Colonic mucosa (tissue), 4 donors: ENCODE measurements at regions not wholly inside any gene's neighbourhood (a gene's known extent, or its start where the extent isn't known, plus 50 kb on each side); places are given as distances from the start of the nearest gene placed in this dataset.

Source experiments
- DNase-seq: peaks from one replicate; pipeline ENCODE4 v3.0.0-alpha.2; 2020
- H3K27ac ChIP-seq: fragments of 200-600 bp; one replicate; pipeline ENCODE4 v1.8.0; 2021
- H3K27me3 ChIP-seq: fragments of 200-600 bp; one replicate; pipeline ENCODE4 v1.8.0; 2021
- H3K36me3 ChIP-seq: fragments of 200-600 bp; one replicate; pipeline ENCODE4 v1.8.0; 2021
- H3K4me1 ChIP-seq: fragments of 200-600 bp; one replicate; pipeline ENCODE4 v1.8.0; 2021; ENCODE audit warnings: mild to moderate bottlenecking
- H3K4me3 ChIP-seq: fragments of 200-600 bp; one replicate; pipeline ENCODE4 v1.8.0; 2021
- H3K9ac ChIP-seq, 2 donors: one replicate each; pipeline ENCODE4 v1.7.0; 2013; ENCODE audit warnings: control low read depth in 2 of 2, low read depth in 2 of 2, low read length in 2 of 2
- H3K9me3 ChIP-seq: fragments of 200-600 bp; one replicate; pipeline ENCODE4 v1.8.0; 2021
- intact Hi-C: fragments of 100-400 bp; cut with DNase I; formaldehyde crosslinking; loops from one replicate; pipeline ENCODE4 v1.14.1; 2022
- TF ChIP-seq, protein P1 (sequence below): fragments of 200-600 bp; IDR thresholded peaks from one replicate; pipeline ENCODE4 v1.8.0; 2022; ENCODE audit warnings: antibody characterized with exemption, mild to moderate bottlenecking
- donor health status: healthy.
- donor health status: DM: no; HTN: no; CAD: no.
- donor health status: DM: no; HTN: no; CAD: no.

DNA sequence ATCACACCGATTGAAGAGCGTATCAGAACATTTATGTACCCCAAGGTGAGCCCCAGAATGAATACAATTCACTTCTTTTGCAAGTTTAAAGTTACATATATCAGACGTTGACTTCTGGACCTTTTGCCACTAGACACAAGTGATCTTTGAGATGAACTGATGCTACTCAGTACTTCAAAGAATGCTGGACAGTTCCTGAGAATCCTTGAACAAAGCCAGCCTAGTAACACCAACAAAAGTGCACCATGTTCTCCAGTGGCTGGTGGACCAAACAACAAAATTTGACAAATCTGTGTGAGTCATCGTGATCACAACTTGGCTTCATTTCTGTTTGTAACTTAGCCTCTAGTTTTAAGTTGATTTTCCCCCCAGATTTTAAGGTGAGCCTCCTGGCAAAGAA, 355.7 kb downstream of the SOX2 start:
- no peaks in the 10 kb centered on the region for H3K9me3 ChIP-seq
- H3K4me1 ChIP-seq: no peaks in the 10 kb centered on the region
- intact Hi-C loops: no loop called here
- H3K27ac ChIP-seq: no peak overlapping the region
- H3K36me3 ChIP-seq: no peaks in the 10 kb centered on the region
- no peak overlapping the region for H3K4me3 ChIP-seq
- TF ChIP-seq, protein P1, sequence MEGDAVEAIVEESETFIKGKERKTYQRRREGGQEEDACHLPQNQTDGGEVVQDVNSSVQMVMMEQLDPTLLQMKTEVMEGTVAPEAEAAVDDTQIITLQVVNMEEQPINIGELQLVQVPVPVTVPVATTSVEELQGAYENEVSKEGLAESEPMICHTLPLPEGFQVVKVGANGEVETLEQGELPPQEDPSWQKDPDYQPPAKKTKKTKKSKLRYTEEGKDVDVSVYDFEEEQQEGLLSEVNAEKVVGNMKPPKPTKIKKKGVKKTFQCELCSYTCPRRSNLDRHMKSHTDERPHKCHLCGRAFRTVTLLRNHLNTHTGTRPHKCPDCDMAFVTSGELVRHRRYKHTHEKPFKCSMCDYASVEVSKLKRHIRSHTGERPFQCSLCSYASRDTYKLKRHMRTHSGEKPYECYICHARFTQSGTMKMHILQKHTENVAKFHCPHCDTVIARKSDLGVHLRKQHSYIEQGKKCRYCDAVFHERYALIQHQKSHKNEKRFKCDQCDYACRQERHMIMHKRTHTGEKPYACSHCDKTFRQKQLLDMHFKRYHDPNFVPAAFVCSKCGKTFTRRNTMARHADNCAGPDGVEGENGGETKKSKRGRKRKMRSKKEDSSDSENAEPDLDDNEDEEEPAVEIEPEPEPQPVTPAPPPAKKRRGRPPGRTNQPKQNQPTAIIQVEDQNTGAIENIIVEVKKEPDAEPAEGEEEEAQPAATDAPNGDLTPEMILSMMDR: no peak
- DNase-seq: no peak
- no peaks in the 10 kb centered on the region for H3K27me3 ChIP-seq
- H3K9ac ChIP-seq: no peak overlapping the region

DNA sequence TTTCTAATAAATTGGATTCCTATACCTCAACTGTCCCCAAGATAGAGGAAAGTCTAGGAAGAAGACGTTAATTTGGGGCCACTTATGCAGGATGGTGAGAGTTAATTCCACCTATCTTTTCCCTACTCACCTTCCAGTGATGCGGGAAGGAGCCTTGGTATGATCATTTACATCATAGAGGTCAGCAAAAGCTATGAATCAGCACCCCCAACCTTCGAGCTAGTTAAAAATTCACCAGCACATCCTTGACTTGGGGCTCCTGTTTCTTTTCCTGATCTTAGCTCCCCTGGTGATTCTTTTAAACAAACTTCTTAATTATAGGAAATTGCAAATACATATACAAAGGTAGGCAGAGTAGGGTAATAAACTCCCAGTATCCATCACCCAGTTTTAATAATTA, 366.6 kb downstream of the SOX2 start:
- H3K9me3 ChIP-seq: no peaks in the 10 kb centered on the region
- H3K27ac ChIP-seq: no peak overlapping the region
- H3K36me3 ChIP-seq: no peaks in the 10 kb centered on the region
- TF ChIP-seq, protein P1: no peak
- no peak overlapping the region for H3K4me3 ChIP-seq
- H3K9ac ChIP-seq: no peak overlapping the region
- DNase-seq: no peak
- H3K4me1 ChIP-seq: no peaks in the 10 kb centered on the region
- no peaks in the 10 kb centered on the region for H3K27me3 ChIP-seq
- intact Hi-C loops: no loop called here

DNA sequence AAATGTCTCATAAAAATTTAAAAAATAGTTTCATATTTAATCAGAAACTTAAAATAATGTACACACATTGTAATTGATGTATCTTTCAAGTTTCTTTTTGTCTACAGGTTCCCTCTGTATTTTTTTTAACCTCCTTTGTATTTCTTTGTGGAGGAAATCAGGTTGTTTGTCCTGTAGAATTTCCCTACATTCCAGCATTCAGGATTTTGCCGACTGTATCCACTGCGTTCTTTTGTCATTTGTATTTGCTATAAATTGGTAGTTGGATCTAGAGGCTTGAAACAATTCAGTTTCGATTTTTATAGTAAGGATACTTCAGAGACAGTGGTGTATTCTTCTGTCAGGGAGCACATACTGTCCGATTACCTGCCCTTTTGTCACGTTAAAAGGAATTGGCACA, 367.2 kb downstream of the SOX2 start:
- no peaks in the 10 kb centered on the region for H3K4me1 ChIP-seq
- H3K4me3 ChIP-seq: no peak overlapping the region
- H3K27ac ChIP-seq: no peak overlapping the region
- TF ChIP-seq, protein P1: no peak
- no peaks in the 10 kb centered on the region for H3K27me3 ChIP-seq
- H3K9me3 ChIP-seq: no peaks in the 10 kb centered on the region
- intact Hi-C loops: no loop called here
- H3K36me3 ChIP-seq: no peaks in the 10 kb centered on the region
- no peak overlapping the region for H3K9ac ChIP-seq
- no peak for DNase-seq

DNA sequence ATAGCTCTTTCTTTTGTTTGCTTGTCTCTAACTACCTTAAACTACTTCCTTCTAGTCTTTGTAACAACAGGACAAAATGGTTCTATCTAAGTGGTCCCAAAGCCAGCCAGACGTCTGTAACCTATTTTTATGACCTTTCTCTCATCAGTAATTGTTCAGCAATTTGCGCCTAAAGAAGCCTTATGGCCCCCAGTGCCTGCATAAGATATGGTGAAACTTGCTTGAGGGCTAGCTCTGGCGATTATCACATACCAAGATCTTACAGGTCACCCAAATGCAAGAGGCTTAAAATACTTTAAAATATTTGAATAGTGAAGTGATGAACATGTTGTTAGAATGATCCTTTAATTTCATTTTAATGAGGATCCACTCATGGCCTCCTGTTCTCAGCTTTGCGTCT, 369.4 kb downstream of the SOX2 start:
- H3K9me3 ChIP-seq: no peaks in the 10 kb centered on the region
- no peak overlapping the region for H3K27ac ChIP-seq
- no peak overlapping the region for H3K4me3 ChIP-seq
- H3K4me1 ChIP-seq: no peaks in the 10 kb centered on the region
- H3K27me3 ChIP-seq: no peaks in the 10 kb centered on the region
- TF ChIP-seq, protein P1: no peak
- no peaks in the 10 kb centered on the region for H3K36me3 ChIP-seq
- no peak overlapping the region for H3K9ac ChIP-seq
- intact Hi-C loops: no loop called here
- no peak for DNase-seq

DNA sequence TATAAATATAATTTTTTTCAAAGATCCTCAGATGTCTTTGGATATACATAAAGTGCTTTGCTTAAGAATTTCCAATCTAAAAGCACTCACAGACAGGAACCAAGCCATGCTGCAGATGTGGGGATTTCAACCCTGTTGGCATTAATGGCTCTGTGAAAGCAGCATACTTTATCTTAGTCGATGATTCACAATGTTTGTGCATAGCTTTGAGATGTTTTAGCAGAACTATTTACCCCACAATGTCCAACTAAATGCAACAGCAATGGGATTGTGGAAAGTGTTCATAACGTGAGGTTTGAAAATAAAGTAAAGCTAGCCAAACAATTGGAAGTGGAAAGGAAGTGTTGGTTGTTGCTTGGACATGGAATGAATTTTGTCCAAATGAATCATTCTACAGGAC, 371.4 kb downstream of the SOX2 start:
- intact Hi-C loops: no loop called here
- Histone ChIP-seq H3K36me3 (no peaks in the 10 kb centered on the region), H3K27me3 (no peaks in the 10 kb centered on the region), H3K9ac (no peak overlapping the region), H3K27ac (no peak overlapping the region), H3K4me1 (no peaks in the 10 kb centered on the region), H3K9me3 (no peaks in the 10 kb centered on the region), H3K4me3 (no peak overlapping the region)
- TF ChIP-seq, protein P1: no peak
- no peak for DNase-seq
